Ectodermal cell (in vitro differentiated cells): ENCODE measurements at regions not wholly inside any gene's neighbourhood (a gene's known extent, or its start where the extent isn't known, plus 50 kb on each side); places are given as distances from the start of the nearest gene placed in this dataset.

Experiments used
- H3K27ac ChIP-seq: 2 replicates; pipeline ENCODE4 v1.7.0; 2013; ENCODE audit warnings: mild to moderate bottlenecking, low read depth, low read length; ENCODE audit not compliant: insufficient read depth, poor library complexity, severe bottlenecking
- H3K27me3 ChIP-seq: 2 replicates; pipeline ENCODE4 v1.7.0; 2013; ENCODE audit warnings: mild to moderate bottlenecking, low read length; ENCODE audit not compliant: insufficient read depth, control insufficient read depth, poor library complexity, severe bottlenecking
- H3K36me3 ChIP-seq: one replicate; pipeline ENCODE4 v1.7.0; 2013; ENCODE audit warnings: low read length; ENCODE audit not compliant: control insufficient read depth, insufficient read depth
- H3K4me1 ChIP-seq: one replicate; pipeline ENCODE4 v1.7.0; 2013; ENCODE audit warnings: low read length; ENCODE audit not compliant: control insufficient read depth, insufficient read depth
- H3K4me3 ChIP-seq: 2 replicates; pipeline ENCODE4 v1.7.0; 2013; ENCODE audit warnings: low read depth, low read length, control low read depth; ENCODE audit not compliant: insufficient read depth
- H3K9me3 ChIP-seq: 2 replicates; pipeline ENCODE4 v1.7.0; 2013; ENCODE audit warnings: mild to moderate bottlenecking, low read length, moderate library complexity; ENCODE audit not compliant: control insufficient read depth
- WGBS, 2 experiments: methylation state at CpG; one replicate each; pipeline ENCODE4 v1.1.7; 2013; ENCODE audit warnings: missing lambda C conversion rate in 2 of 2; 5-methylcytosine and 5-hydroxymethylcytosine counted together

- Histone ChIP-seq H3K9me3 (no peaks in the 10 kb centered on the region), H3K27me3 (no peaks in the 10 kb centered on the region), H3K4me3 (no peak overlapping the region), H3K36me3 (no peaks in the 10 kb centered on the region), H3K4me1 (no peaks in the 10 kb centered on the region), H3K27ac (no peak overlapping the region)
- 83 to 91% methylated on average over 2 of the region's 2 CpGs for WGBS, 2 experiments
Measured at GRCh38 chr2:155100261-155100660, 401.8 kb downstream of the KCNJ3 start.

DNA sequence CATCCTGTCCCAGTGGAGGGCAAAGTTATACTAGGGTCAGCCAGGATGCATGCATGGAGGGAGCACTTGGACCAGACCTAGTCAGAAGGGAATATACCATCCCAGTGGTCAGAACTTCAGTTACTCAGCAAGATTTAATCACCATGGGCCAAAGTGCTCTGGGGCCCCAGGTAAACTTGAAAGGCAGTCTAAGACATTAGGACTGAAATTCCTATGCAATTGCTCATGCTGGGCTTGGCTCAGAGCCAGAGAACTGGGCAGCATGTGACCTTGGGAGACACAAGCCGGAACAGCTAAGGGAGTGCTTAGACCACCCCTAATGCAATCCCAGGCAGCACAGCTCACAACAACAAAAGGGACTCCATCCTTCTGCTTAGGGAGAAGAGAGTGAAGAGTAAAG, 401.3 kb downstream of the KCNJ3 start:
- Histone ChIP-seq H3K27ac (no peak overlapping the region), H3K27me3 (no peaks in the 10 kb centered on the region), H3K4me1 (no peaks in the 10 kb centered on the region), H3K36me3 (no peaks in the 10 kb centered on the region), H3K4me3 (no peak overlapping the region), H3K9me3 (no peaks in the 10 kb centered on the region)
- 91 to 100% methylated on average over 1 of the region's 1 CpG for WGBS, 2 experiments

- no peaks in the 10 kb centered on the region for H3K36me3 ChIP-seq
- H3K4me1 ChIP-seq = no peaks in the 10 kb centered on the region
- no peak overlapping the region for H3K27ac ChIP-seq
- no peak overlapping the region for H3K4me3 ChIP-seq
- H3K27me3 ChIP-seq = no peaks in the 10 kb centered on the region
- no peaks in the 10 kb centered on the region for H3K9me3 ChIP-seq
- WGBS, 2 experiments = 89 to 90% methylated on average over 1 of the region's 1 CpG
Measured at GRCh38 chr2:155095613-155096012, 397.1 kb downstream of the KCNJ3 start.

DNA sequence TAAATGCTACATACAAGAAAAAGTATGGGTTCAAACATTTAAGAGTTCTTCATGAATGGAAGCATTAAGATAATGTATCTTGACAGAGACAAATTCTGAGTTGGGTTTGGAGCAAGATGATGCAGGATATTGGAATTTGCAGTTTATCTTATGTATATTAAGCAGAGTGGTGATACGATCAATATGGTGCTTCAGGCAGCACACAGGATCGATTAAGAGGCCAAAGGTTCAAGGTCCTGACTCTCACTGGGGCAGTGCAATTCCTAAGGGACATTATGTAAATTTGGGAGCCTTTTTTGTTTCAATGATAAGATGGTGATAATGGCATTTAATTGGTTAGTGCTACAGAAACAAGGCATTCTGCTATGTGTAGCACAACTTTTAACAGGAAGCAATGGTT, 381.9 kb downstream of the KCNJ3 start:
- Histone ChIP-seq H3K27me3 (no peaks in the 10 kb centered on the region), H3K9me3 (no peaks in the 10 kb centered on the region), H3K27ac (no peak overlapping the region), H3K36me3 (no peaks in the 10 kb centered on the region), H3K4me1 (no peaks in the 10 kb centered on the region), H3K4me3 (no peak overlapping the region)
- 90 to 91% methylated on average over 2 of the region's 2 CpGs for WGBS, 2 experiments

DNA sequence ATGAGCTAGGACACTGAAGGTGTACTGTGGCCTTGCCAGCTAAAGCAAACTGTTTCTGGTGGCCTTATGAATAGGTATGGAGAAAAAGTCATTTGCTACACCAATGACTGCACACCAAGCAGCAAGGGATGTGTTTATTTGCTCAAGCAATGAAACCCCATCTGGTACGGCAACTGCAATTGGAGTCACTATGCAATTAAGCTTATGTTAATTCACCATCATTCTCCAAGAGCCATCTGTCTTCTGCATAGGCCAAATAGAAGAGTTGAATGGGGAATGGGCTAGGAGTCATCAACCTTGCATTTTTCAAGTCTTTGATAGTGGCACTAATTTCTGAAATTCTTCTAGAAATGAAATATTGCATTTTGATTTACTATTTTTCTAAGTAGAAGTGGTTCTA, 372.0 kb downstream of the KCNJ3 start:
- no peaks in the 10 kb centered on the region for H3K27me3 ChIP-seq
- 67 to 83% methylated on average over 1 of the region's 1 CpG for WGBS, 2 experiments
- H3K36me3 ChIP-seq = no peaks in the 10 kb centered on the region
- no peak overlapping the region for H3K27ac ChIP-seq
- no peaks in the 10 kb centered on the region for H3K9me3 ChIP-seq
- H3K4me3 ChIP-seq = no peak overlapping the region
- H3K4me1 ChIP-seq = no peaks in the 10 kb centered on the region

DNA sequence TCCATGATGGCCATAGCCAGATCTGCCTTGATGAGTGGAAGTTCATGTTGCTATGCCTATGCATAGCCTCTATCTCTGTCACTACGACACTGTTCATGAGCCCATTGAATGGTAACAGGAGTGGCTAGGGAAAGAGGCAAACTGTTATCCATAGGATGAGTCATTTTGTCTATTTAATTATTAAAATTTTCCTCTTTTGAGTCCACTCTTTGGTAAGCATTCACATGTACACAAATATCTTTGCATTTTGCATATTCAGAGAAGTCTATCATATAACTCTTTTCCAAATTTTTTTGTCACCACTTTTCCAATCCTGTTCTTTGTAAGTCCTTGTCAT, 364.4 kb downstream of the KCNJ3 start:
- Histone ChIP-seq H3K27me3 (no peaks in the 10 kb centered on the region), H3K36me3 (no peaks in the 10 kb centered on the region), H3K4me3 (no peak overlapping the region), H3K9me3 (no peaks in the 10 kb centered on the region), H3K27ac (no peak overlapping the region), H3K4me1 (no peaks in the 10 kb centered on the region)
- 90 to 100% methylated on average over 1 of the region's 1 CpG for WGBS, 2 experiments

DNA sequence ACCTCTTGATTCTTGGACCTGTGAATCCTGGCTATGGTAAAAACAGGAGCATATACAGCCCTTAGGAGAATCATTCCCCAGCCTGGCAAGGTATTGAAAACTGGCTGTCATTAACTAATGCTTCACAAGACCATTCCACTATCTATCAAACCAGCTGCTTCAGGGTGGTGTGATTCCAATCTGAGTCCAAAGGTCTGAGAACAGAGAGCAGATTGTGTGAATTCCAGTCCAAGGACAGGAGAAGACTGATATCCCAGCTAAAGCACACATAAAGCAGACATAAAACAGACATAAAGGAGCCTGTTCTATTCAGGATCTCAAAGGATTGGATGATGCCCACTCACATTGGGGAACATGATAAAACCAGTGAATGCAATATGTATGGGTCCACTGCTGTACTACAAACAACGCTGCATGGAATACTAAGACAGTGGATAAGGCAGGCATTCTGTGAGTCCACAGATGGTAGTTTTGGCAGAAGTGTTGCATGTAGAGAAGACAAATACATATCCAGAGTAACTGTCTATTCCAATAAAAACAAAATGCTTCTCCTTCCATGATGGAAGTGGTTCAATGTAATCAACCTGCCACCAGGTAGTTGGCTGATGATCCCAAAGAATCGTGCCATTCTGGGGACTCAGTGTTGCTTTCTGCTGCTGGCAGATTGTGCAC, 363.9 kb downstream of the KCNJ3 start:
- H3K36me3 ChIP-seq = no peaks in the 10 kb centered on the region
- H3K9me3 ChIP-seq = no peaks in the 10 kb centered on the region
- H3K4me1 ChIP-seq = no peaks in the 10 kb centered on the region
- 95 to 96% methylated on average over 2 of the region's 2 CpGs for WGBS, 2 experiments
- no peak overlapping the region for H3K27ac ChIP-seq
- H3K4me3 ChIP-seq = no peak overlapping the region
- H3K27me3 ChIP-seq = no peaks in the 10 kb centered on the region

GRCh38 chr2:155060896-155061295, 362.4 kb downstream of the KCNJ3 start:
- Histone ChIP-seq H3K4me3 (no peak overlapping the region), H3K36me3 (no peaks in the 10 kb centered on the region), H3K9me3 (no peaks in the 10 kb centered on the region), H3K27me3 (no peaks in the 10 kb centered on the region), H3K4me1 (no peaks in the 10 kb centered on the region), H3K27ac (no peak overlapping the region)
- 96 to 98% methylated on average over 1 of the region's 1 CpG for WGBS, 2 experiments

DNA sequence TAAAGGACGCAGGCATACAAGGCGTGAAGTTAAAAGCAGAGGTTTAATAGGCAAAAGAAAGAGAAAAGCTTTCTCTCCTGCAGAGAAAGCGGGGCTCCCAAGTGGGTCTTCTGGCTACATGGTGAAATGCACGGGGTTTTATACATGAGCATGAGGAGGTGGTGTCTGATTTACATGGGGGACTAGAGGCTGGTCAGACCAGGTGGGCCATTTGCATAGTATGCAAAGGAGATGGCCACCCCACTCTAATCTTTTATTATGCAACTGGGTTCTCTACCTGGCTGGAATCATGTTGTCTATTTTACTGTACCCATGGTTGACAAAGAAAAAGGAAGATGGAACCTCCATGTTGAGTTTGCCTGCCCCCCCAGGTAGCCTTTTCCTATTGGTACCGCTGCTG, 356.2 kb downstream of the KCNJ3 start:
- no peaks in the 10 kb centered on the region for H3K27me3 ChIP-seq
- no peaks in the 10 kb centered on the region for H3K9me3 ChIP-seq
- H3K27ac ChIP-seq = no peak overlapping the region
- no peaks in the 10 kb centered on the region for H3K4me1 ChIP-seq
- H3K36me3 ChIP-seq = no peaks in the 10 kb centered on the region
- 91 to 95% methylated on average over 5 of the region's 5 CpGs for WGBS, 2 experiments
- no peak overlapping the region for H3K4me3 ChIP-seq

DNA sequence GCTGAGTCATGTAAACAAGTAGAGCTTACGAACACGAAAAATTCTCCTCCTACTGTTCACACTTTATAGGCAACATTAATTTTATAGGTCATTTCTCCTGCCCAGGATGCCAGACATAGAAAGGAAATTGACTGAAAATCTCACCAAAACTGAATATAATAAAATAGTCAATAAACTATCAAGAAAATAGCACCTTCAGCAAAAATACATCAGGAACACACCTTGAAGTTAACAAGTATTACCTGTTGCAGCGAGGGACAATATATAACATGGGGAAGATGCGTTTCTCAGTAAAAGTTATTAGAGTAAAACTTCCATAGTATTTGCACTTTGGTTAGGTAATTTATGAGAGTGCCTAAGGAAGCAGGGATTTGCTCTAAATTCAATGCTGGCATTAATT, 344.6 kb downstream of the KCNJ3 start:
- no peak overlapping the region for H3K27ac ChIP-seq
- 87 to 89% methylated on average over 4 of the region's 4 CpGs for WGBS, 2 experiments
- H3K36me3 ChIP-seq = no peaks in the 10 kb centered on the region
- no peak overlapping the region for H3K4me3 ChIP-seq
- H3K9me3 ChIP-seq = no peaks in the 10 kb centered on the region
- H3K4me1 ChIP-seq = no peaks in the 10 kb centered on the region
- H3K27me3 ChIP-seq = no peaks in the 10 kb centered on the region

DNA sequence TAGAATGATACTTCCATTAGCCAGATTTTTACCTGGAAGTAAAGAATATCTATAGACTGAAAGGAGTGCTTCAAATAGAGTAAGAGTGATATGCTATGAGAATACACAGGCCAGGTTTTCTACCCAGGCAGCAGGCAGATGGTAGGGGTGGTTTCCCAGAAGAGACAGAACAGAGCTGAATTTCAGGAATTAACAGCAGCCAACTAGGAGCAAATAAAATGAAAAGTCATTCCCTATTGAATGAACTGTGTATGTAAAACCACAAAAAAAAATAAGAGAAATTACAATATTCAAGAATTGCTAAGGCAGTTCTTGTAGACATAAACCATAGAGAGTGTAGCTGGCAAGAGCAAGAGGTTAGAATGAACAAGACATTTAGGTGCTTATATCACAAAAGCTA, 336.8 kb downstream of the KCNJ3 start:
- Histone ChIP-seq H3K4me1 (no peaks in the 10 kb centered on the region), H3K36me3 (no peaks in the 10 kb centered on the region), H3K4me3 (no peak overlapping the region), H3K27me3 (no peaks in the 10 kb centered on the region), H3K27ac (no peak overlapping the region), H3K9me3 (no peaks in the 10 kb centered on the region)
